Astrocyte (in vitro differentiated cells and primary cell): ENCODE measurements at regions not wholly inside any gene's neighbourhood (a gene's known extent, or its start where the extent isn't known, plus 50 kb on each side); places are given as distances from the start of the nearest gene placed in this dataset.

Source experiments
- EZH2 ChIP-seq: IDR thresholded peaks from 2 replicates; pipeline ENCODE4 v1.6.1; 2012; ENCODE audit warnings: mild to moderate bottlenecking, low read length, inconsistent platforms; ENCODE audit not compliant: insufficient read depth
- TF ChIP-seq, protein P1 (sequence below): IDR thresholded peaks from 2 replicates; pipeline ENCODE4 v1.5.1; 2011; ENCODE audit warnings: low read depth, mild to moderate bottlenecking, inconsistent platforms, low read length, moderate library complexity; ENCODE audit not compliant: insufficient read depth

DNA sequence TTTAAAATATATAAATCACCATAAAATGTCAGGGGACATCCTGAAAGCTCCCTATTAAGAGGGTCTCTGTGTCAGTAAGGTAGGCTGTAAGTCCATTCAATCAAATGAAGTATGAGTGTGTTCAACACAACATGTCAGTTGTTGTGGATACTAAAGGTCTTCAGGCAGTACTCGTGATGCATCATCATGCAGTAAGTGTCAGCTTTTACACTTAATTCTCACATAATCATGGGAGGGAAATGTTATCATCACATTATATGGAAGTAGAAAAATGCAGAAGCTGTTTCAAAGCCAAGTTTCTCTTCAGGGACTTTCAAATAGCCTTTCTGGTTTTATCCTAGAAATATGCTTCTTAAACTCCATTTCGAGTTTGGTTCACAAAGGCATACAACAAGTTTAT lies 477.1 kb upstream of the ID2 start:
- TF ChIP-seq, protein P1, sequence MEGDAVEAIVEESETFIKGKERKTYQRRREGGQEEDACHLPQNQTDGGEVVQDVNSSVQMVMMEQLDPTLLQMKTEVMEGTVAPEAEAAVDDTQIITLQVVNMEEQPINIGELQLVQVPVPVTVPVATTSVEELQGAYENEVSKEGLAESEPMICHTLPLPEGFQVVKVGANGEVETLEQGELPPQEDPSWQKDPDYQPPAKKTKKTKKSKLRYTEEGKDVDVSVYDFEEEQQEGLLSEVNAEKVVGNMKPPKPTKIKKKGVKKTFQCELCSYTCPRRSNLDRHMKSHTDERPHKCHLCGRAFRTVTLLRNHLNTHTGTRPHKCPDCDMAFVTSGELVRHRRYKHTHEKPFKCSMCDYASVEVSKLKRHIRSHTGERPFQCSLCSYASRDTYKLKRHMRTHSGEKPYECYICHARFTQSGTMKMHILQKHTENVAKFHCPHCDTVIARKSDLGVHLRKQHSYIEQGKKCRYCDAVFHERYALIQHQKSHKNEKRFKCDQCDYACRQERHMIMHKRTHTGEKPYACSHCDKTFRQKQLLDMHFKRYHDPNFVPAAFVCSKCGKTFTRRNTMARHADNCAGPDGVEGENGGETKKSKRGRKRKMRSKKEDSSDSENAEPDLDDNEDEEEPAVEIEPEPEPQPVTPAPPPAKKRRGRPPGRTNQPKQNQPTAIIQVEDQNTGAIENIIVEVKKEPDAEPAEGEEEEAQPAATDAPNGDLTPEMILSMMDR, result no peak
- TF ChIP-seq EZH2, result no peak
